ENCODE measurements at regions not wholly inside any gene's neighbourhood (a gene's known extent, or its start where the extent isn't known, plus 50 kb on each side); places are given as distances from the start of the nearest gene placed in this dataset.

DNA sequence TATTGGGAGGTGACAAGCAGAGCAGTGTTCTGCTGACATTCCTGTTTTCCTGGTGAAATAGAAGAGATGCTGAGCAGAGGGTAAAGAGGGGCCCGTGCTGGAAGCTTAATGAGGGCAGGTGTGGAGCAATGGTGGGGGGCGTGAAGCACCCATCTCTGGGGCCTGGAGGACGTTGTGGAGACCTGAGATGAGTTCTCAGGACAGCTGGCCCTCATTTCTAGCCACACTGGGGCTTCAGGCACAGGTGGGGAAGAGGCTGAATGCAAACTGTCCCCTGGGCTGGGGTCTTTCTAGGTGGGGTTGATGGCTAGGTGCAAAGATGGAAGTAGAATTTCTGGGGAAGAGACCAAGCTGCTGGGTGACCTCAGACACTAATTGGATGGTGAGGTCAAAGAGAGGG, 274.2 kb upstream of the TCERG1L start:
- TF ChIP-seq YY1 (IDR thresholded peaks at IDR 0.05; ENCODE audit: low read depth, low read length), result no peak
- no peak for TF ChIP-seq ESRRA (IDR thresholded peaks at IDR 0.05; ENCODE audit: low read length)
- no peak for TF ChIP-seq SMAD5 (IDR thresholded peaks at IDR 0.05; ENCODE audit: low read depth)
